Left renal cortex interstitium (tissue), 4 donors: ENCODE measurements at regions not wholly inside any gene's neighbourhood (a gene's known extent, or its start where the extent isn't known, plus 50 kb on each side); places are given as distances from the start of the nearest gene placed in this dataset.
"Not testable (repeated sequence)": the region's sequence is repeated elsewhere in the genome, so short reads cannot be mapped to it uniquely, and the experiment has no call there.

Experiments
- DNase-seq, 4 donors: peaks; one replicate each; pipeline ENCODE4 v3.0.0-alpha.2; 2013; ENCODE audit warnings: low read depth in 4 of 4, low spot score in 2 of 4, missing footprints in 1 of 4

GRCh38 chr17:445839-446238, 93.2 kb upstream of the RPH3AL start, which contains the start of gene RFLNB:
RFLNB (minus strand) TSS chr17:445939.
- not testable (repeated sequence) for DNase-seq

DNA sequence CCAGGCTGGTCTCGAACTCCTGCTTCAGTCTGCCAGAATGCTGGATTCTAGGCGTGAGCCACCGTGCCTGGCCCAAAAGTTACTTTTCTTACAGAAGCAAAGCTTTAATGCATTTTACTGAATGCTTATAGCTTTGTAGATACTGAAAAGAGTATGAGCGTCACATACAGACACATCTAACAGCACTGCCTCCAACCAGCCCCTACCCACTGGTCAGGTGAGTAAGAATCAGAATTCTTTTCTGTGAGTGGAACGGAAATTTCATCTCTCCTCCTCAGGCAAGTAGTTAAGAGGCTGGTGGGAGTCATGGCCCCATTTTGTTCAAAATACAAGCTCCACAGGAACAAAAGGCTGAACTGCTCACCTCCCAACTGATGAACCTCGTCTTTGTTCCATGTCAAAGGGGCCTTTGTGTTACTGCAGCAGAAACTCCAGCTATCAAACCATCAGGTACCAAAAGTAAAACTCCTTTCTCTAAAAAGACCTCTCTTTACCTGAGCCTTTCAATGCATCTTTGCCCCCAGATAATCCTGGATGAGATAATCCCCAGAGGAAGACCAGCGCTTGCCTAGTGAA, 92.4 kb upstream of the RPH3AL start:
- no peak for DNase-seq

DNA sequence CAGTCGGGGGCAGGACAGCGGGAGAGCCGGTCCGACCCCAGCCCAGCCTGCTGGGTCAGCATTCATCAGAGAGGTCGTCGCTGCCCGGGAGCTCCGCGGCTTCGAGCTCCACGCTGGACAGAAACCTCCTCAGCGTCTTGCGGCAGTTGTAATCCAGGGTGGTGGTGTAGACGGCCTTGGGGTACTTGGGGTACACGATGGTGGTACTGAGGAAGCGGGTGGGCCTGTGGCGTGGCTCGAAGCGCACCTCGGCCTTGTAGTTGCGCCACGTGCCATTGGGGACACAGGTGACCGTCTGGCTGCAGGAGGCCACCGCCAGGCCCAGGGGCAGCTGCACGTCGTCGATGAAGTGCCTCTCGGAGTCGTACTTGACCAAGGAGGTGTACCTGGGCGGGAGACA, 90.5 kb upstream of the RPH3AL start:
- no peak for DNase-seq

DNA sequence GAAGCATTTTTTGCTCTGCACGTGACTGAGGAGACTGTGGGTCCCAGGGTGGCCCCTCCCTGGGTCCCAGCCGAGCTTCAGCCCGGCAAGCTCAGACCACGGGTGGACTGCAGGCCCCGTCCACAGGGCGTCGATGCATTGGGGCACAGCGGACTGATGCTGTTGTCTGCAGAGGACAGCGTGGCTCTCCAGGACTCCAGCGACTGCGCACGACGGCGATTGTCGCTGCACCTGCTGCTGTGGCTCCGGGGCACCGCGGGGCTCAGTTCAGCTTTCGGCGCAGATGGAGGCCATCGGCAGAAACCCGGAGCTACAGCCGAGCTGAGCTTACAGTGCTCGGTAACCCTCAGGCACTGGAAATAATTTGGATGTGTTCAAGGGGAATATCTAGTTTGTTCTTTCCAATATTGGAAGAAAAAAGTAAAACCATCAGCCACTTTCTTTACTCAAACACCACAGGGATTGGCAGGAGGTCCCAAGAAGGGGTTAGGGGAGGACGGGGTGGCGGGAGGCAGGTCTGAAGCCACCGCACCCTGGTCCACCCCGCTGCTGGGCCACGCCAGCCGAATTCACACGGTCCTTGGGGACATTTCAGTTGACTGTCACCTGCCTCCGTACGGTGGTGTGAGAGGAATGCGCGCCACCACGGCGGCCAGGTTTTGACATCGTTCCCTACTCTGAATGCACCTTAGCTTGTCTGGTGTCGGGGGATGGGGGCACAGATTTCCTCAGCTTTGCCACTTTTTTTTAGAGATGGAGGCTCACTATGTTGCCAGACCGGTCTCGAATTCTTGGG, 88.7 kb upstream of the RPH3AL start:
- no peak for DNase-seq

DNA sequence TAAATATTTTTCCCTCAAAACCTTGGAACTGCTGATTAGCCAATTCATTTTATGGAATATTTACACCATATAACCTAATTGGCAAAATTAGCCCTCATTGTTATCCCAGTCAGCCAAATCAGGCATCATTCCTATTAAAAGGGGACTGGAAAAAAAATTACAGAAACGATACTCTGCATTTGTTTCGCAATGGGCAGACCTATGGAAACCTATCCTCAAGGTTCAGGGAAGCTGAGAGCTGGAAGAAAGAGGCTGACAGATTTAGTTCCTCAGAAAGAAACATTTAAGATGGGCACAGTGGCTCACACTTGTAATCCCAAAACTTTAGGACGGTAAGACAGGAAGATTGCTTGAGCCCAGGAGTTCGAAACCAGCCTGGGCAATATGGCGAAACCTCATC, 85.6 kb upstream of the RPH3AL start:
- DNase-seq, result no peak

- no peak for DNase-seq
Measured at GRCh38 chr17:437545-437944, 84.9 kb upstream of the RPH3AL start.

DNA sequence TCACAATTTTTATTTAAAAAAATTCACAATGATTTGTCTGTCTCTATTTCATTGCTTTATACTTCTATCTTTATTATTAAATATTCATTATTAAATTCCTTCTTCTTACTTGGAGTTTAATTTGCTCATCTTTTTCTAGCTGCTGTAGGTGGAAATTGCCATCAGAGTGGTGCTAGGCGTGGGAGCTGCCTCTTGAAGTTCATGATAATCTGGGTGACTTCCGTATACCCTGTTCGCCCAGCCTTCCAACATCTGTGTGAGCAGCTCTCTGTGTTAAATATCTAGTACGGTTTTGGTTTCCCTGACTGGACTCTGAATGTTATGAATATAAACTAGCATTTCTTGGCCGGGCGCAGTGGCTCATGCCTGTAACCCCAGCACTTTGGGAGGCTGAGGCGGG, 84.0 kb upstream of the RPH3AL start:
- no peak for DNase-seq

- not testable (repeated sequence) for DNase-seq
Measured at GRCh38 chr17:432471-432870, 79.9 kb upstream of the RPH3AL start.

- DNase-seq, result no peak
Measured at GRCh38 chr17:431494-431893, 78.9 kb upstream of the RPH3AL start.

GRCh38 chr17:429589-429988, 77.0 kb upstream of the RPH3AL start:
- no peak for DNase-seq

DNA sequence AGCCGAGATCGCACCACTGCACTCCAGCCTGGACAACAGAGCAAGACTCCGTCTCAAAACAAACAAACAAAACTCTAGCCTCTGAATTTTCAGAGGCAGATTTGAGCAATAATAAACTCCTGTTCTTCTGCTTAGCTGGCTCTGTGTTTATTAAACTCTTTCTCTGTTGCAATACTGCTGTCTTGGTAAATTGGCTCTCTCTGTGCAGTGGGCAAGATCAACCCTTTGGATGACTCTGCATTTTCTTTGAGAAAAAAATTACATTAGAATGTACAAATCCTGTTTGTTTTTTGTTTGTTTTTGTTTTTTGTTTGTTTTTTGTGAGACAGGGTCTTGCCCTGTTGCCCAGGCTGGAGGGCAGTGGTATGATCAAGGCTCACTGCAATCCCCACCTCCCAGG, 75.8 kb upstream of the RPH3AL start:
- no peak for DNase-seq

- DNase-seq, result no peak
Measured at GRCh38 chr17:427891-428290, 75.3 kb upstream of the RPH3AL start.

- no peak for DNase-seq
Measured at GRCh38 chr17:427327-427726, 74.7 kb upstream of the RPH3AL start.

DNA sequence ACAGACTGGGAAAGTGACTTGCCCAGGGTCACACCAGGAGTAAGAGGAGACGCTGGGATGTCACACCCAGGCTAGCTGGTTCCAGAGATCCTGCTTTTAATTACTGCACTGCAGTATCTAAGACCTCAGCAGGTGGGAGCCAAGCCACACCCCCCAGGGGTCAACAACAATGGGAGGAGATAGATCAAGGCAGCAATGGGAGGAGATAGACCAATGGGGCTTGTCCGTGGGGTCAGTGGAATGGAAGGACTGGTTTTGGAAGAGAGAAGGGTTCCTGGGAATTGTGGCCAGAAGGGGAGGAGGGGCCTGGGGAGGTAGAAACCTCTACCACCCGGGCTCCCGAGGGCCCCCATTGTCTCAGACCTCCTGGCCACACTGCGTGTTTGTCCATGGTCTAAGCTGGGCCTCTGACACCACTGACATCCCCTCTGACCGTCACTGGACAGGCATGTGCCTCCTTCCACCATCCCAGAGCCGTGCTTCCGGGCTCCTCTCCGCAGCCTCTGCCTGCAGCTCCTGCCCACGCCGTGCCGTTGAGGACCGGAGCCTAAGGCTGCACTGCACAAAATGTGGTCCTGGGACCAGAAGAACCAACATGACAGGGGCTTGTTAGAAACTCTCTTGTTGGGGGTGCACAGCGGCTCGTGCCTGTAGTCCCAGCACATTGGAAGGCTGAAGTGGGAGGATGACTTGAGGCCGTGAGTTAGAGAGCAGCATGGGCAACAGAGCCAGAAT, 69.8 kb upstream of the RPH3AL start:
- DNase-seq, result no peak

GRCh38 chr17:420479-421175, 68.0 kb upstream of the RPH3AL start:
- no peak for DNase-seq

GRCh38 chr17:419073-419735, 66.6 kb upstream of the RPH3AL start:
- DNase-seq, result no peak

DNA sequence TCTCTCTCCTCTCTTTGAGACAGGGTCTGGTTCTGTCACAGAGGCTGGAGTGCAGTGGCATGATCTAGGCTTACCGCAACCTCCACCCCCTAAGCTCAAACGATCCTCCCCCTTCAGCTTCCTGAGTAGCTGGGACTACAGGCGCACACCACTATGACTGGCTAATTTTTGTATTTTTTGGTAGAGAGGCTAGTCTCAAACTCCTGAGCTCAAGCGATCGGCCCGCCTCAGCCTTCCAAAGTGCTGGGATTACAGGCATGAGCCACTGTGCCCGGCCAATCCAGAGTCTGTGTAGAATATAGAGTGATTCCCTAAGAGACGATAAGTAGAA, 65.8 kb upstream of the RPH3AL start:
- DNase-seq, result no peak

GRCh38 chr17:417691-418420, 65.2 kb upstream of the RPH3AL start:
- no peak for DNase-seq

DNA sequence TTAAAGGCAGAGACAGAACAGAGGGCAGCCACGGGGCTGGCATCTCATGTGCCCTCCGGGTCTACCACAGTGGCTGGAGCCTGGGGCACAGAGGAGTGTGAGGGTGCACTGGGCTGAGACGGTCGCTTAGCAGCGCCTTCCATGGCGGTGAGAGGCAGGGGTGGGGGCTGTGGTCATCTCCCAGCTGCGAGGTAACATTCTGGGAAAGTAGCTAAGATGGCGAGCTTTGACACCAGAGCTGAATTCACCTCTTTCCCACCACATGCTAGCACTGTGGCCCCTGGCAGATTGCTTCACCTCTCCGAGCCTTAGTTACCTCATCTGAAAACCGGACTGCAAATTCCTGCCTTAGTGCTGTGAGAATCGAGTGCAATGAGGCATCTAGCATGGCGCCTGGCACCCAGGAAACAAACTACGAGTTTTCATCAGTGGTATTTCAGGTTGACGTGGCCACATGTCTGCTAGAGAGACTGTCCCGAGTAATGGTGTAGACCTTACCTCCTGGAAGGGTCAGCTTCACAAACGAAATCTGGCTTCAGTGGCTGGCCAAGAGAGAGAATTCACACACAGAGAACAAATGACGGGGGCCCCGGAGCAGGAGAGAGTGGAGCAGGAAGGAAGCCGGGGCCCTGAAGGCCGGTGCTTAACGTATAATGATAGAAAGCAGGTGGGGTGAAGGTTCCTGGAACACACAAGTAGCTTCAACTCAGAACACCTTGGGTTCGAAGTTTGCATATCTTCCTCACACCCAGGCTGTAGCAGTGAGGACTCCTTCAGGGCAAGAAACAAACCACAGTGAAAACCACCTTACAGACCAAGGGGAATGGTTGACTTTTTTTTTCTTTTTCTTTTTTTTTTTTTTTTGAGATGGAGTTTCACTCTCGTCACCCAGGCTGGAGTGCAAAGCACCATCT, 63.9 kb upstream of the RPH3AL start:
- DNase-seq, result no peak
